NCI-H446 (cell line): ENCODE measurements at regions not wholly inside any gene's neighbourhood (a gene's known extent, or its start where the extent isn't known, plus 50 kb on each side); places are given as distances from the start of the nearest gene placed in this dataset.

Source experiments
- DNase-seq, 2 experiments: peaks; one replicate each; lab custom pipeline; 2025; lab: John Stamatoyannopoulos, UW

DNA sequence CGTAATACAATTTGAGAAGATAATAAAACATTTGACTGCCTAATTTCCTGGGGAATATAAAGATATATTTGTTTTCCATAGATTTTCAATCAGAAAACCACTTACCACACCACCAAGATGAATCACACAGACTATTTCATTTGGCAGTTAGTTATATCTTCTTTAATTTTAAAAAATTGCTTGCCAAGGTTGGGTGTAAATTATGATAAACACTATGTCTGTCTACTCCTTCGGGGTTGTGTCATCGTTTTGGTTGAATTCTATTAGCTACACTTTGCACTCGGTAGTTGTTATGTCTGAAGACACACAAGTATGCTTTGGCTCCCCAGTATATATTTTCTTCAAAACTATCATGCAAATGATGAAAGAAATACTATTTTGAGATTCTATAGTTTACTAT is 594.8 kb upstream of the SEMA3D start:
- DNase-seq = no peak

- DNase-seq = no peak
These were observed 590.0 kb upstream of the SEMA3D start for GRCh38 chr7:85776691-85777345.

DNA sequence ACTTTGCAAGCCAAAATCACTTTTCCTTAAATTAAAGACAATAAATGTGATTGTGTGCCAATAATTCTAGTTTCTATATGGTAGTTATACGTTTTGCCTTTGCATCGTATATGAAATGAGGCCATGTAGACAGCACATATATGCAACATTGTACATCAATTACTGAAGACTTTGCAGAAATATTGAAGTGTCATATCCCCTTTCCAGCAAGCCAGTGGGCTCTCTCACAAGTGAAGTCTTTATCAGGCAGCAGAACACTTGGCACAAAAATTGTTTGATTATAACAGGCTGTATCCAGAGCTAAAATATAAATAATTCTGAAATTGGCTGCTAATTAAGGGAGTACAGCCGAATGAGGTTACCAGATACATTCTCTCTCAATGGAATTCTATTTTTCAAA is 588.6 kb upstream of the SEMA3D start:
- DNase-seq = no peak

- DNase-seq = no peak
These were observed 588.1 kb upstream of the SEMA3D start for GRCh38 chr7:85774986-85775385.

DNA sequence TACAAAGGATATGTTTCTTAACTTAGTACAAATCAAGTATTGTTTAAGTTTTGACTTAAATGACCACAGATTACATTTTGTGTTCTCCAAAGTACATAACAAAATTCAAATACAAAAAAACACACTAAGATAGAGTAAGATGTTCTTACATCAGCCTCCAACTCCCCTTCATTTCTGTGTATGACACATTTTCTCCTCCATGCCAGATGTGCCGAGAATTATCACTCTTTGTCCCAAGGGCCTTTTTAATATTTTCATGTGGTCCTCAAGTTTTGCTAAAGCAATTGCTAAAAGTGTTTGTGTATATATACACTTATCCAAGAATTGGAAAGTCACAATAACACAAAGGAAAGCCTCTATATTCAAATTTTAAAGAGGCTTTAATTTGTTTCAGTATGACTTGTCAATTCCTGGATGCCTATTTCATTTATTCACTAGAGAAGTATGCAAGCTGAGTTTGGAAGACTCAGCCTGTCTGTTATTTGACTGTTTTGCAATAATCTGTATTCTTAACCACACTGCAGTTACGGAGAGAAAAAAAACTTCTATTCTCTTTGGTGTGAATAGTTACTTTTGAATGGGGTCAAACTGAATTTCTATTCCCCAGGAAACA is 586.4 kb upstream of the SEMA3D start:
- no peak for DNase-seq

DNA sequence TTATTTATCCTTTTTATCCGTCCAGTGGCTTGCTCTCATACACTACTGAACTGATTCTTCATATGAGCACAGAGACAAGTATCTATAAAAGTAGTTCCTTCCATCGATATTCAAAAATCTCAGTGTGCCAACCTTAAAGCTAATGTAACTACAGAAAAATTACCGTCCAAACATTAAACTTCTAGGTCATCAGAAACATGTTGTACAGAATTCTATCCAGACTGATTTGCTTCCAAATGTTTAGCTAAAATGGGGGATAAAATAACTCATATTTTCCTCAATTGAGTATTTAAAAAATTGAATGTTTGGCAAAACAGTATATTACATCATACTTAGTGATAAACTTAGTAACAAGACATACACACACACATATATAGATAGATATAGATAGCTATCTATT is 584.7 kb upstream of the SEMA3D start:
- no peak for DNase-seq

DNA sequence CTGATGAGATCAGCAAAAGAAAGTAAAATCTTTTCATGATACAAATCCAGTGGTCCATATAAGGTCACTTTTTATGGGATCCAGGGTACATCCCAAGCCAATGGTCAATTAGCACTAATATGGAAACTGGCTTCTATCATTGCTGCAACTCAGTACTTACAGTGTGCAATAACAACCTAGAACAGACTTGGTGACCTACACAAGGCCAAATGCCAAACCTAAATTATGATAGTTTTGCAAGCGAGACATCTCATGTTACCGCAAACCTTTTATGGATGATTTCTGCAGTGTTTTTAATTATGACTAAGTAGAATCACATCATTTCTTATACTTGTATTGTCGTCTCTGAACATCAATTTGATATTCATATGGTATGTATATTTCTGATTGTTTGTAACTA is 583.5 kb upstream of the SEMA3D start:
- no peak for DNase-seq

DNA sequence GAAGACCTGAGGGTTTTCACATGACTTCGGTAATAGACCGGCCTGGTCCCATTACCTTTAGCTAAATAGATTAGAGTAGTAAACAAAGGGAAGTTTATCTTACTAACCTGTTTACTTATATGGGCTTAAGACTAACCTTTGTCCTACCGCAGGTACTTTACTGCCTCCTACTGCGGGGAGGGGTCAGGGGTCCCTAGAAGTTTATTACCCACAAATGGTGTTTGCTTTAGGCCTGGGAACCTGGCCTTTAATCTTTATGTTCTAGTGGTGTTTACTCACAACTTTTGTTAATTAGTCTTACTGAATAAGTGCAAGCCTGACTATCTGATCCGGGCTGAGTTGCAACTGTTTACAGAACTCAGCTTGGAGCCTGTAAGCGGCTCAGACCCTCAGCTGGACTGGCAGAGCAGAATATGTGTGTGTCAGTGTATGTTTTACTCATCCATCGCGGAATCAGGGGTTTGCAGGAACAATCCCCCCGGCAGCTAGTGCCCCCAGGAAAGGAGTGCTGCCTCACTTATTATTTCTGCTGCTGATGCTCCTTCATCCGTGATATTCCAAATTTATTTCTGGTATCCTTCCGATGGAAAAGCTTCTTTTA is 578.9 kb upstream of the SEMA3D start:
- DNase-seq = no peak

- DNase-seq = no peak
These were observed 577.2 kb upstream of the SEMA3D start for GRCh38 chr7:85764034-85764433.

GRCh38 chr7:85757348-85757747 is 570.5 kb upstream of the SEMA3D start:
- DNase-seq = no peak

- DNase-seq = peak; percentile 35 to 41
These were observed 563.6 kb upstream of the SEMA3D start for GRCh38 chr7:85750454-85750949.

- DNase-seq = no peak
These were observed 563.0 kb upstream of the SEMA3D start for GRCh38 chr7:85749696-85750453.

GRCh38 chr7:85748861-85749260 is 562.0 kb upstream of the SEMA3D start:
- DNase-seq = no peak

GRCh38 chr7:85737426-85737825 is 550.6 kb upstream of the SEMA3D start:
- DNase-seq = no peak

DNA sequence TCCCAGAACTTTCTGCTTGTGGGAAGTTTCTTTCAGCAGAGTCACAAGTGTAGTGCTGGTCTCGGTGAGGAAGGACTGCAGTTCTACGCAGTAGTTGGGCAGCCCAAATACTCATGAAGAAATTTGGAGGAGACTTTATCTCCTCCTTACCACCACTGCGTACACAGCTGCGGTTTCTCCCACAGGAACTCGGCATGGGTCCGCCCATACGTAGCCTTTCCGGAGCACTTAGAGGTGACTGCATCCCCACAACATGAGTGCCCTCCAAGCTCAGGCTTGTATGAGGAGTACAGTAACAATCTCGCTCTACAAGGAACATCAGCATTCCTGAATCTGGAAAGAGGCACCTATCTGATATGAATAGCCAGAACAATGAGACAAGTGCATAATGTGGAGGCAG is 549.2 kb upstream of the SEMA3D start:
- no peak for DNase-seq

DNA sequence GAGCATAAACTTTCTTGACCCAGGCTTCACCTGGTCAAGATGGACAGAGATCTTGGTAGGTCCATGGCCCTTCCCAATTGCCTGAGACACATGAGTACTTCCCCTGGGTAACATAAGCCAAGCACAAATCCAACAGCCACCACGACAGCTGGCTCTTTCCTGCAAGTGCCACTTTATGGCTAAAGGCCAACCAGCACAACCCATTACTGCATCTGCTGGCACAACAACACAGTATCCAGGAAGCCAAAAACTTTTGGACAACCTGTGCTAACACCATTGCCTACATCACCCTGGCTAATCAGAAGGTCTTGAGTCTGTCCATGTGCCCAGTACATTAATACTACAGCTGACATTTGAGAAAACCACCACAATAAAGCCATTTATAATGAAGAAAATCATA is 548.0 kb upstream of the SEMA3D start:
- DNase-seq = peak; percentile 50 to 82

GRCh38 chr7:85733169-85733915 is 546.5 kb upstream of the SEMA3D start:
- no peak for DNase-seq

GRCh38 chr7:85730012-85730411 is 543.2 kb upstream of the SEMA3D start:
- peak; percentile 40 to 53 for DNase-seq

- DNase-seq = no peak
These were observed 538.2 kb upstream of the SEMA3D start for GRCh38 chr7:85725026-85725425.

DNA sequence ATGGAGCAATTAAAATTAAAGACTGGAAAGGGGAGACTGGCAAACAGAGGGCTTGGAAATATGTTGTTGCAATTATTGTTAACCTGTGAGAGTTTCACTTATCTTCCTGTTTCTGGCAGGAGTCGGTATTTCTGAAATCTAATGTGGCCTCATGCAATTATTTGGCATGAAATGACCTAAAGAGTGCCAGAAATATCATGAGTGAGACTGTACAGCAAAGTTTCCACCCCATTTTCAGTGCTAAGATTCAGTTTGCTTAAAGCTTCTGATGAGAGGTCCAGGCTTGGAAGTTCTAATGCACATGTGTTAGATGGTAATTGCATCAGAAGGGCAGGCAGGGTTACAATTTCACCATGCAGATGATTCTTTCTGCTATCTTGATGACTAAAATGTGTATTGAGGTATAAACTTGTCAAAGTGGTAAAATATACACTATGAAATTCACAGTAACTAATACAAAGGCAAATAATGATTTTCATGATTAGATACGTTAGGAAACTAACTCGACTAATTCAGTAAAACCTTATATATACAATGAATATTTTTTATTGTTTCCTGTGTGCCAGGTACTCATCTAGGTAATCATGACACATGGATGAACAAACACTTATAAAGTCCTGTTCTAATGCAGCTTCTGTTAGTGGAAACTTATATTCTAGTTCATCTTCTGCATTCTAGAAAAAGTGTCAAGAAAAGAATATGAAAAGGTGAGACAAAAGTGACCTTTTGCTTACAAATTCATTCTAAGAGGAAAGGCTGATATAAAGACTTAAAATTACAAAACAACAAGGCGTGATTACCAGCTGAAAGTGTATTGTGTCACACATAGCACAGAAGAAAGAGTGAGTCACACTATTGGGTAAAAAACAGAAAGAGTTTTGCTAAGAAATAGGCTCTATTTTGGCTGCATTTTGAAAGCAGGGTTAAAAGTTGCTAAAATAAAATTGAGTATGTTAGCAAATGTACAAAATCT is 533.4 kb upstream of the SEMA3D start:
- DNase-seq = peak; percentile 64 to 84

DNA sequence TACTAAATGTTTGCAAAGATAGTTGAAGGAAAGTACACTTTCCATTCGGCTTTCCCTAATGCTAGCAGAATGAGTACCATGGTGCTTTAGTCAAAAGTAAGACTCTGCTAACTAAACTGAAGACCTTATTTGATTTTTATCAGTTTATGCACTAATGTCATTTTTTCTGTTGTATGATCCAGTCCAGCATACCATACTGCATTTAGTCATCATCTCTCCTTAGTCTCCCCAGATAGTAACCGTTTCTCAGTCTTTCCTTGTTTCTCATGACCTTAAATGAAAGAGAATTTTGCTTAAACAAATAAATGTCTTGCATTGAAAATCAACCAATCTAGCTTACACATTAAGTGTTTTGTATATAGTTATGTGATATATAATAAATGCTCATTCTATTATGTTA is 529.5 kb upstream of the SEMA3D start:
- DNase-seq = no peak
